ENCODE measurements at regions not wholly inside any gene's neighbourhood (a gene's known extent, or its start where the extent isn't known, plus 50 kb on each side); places are given as distances from the start of the nearest gene placed in this dataset.

- TF ChIP-seq CTCF (IDR thresholded peaks at IDR 0.05; ENCODE audit: low read depth, low read length) (no peak), MAX (IDR thresholded peaks at IDR 0.05; ENCODE audit: low read depth, low read length) (no peak), POLR2A (IDR thresholded peaks at IDR 0.05; ENCODE audit: extremely low read depth, insufficient read length) (no peak), MYC (IDR thresholded peaks at IDR 0.05; ENCODE audit: low read depth, low read length) (no peak)
Observed at GRCh38 chr2:206218156-206218555, 56.3 kb upstream of the ZDBF2 start.

All from NB4 (cell line).